Pancreas (tissue), 10 donors: ENCODE measurements at regions not wholly inside any gene's neighbourhood (a gene's known extent, or its start where the extent isn't known, plus 50 kb on each side); places are given as distances from the start of the nearest gene placed in this dataset.

Source experiments
- ATAC-seq, 4 donors: fragments of 200-7000 bp; cut with Tn5 transposase; one replicate each; pipeline versions ENCODE4 v1.8.0 to v1.9.1; 2020; ENCODE audit warnings: mild to moderate bottlenecking in 4 of 4, moderate library complexity in 4 of 4
- DNase-seq, 6 donors: peaks; one replicate each; pipeline ENCODE4 v3.0.0-alpha.2; 2020
- FAIRE-seq: peaks from 2 replicates; lab custom pipeline; 2012; peaks lifted over from hg19 to GRCh38; lab: Jason Lieb, UNC
- H3K27ac ChIP-seq, 4 donors: fragments of 200-600 bp; sonication (generic); 1 replicate in 3 of 4; 2 replicates in 1 of 4; pipeline versions ENCODE4 v1.5.0 to v1.8.0; 2020
- H3K27me3 ChIP-seq, 4 donors: fragments of 200-600 bp; one replicate each; pipeline ENCODE4 v1.8.0; 2021
- H3K36me3 ChIP-seq, 3 donors: fragments of 200-600 bp; sonication (generic) in 1 of 3; one replicate each; pipeline versions ENCODE4 v1.5.0 to v1.8.0; 2020 to 2021
- H3K4me1 ChIP-seq, 3 donors: fragments of 200-600 bp; one replicate each; pipeline ENCODE4 v1.8.0; 2021
- H3K4me3 ChIP-seq, 4 donors: fragments of 200-600 bp; sonication (generic) in 2 of 4; one replicate each; pipeline versions ENCODE4 v1.5.0 to v1.8.0; 2020 to 2021
- H3K9me3 ChIP-seq, 4 donors: fragments of 200-600 bp; one replicate each; pipeline ENCODE4 v1.8.0; 2021
- WGBS, 2 donors: extraction: QIAGEN DNeasy Blood & Tissue Kit; methylation state at CpG; one replicate each; pipeline ENCODE4 v1.1.7; 2013; 5-methylcytosine and 5-hydroxymethylcytosine counted together
- intact Hi-C, 3 donors: fragments of 100-400 bp; cut with DNase I; formaldehyde crosslinking; loops; one replicate each; pipeline versions ENCODE4 v1.11.1 to v1.14.2; 2022
- TF ChIP-seq, protein P1 (sequence below), 4 donors: fragments of 200-600 bp; sonication (generic) in 3 of 4; IDR thresholded peaks; one replicate each; pipeline versions ENCODE4 v1.5.0 to v1.8.0; 2021; ENCODE audit warnings: antibody characterized with exemption in 4 of 4
- donor health status: healthy with polysubstance abuse.
- donor health status: DM: no; HTN: no; CAD: no; lungs with moderate emphysema.
- donor health status: DM: no; HTN: no; CAD: no.
- donor health status: control.
- donor health status: control.
- donor health status: Bipolar disorder and iron deficiency.
- donor health status: DM: yes; HTN: yes; CAD: no.
- donor health status: DM: no; HTN: no; CAD: no.
- donor health status: DM: no; HTN: no; CAD: no.
- donor health status: DM: yes; HTN: yes; CAD: no.

DNA sequence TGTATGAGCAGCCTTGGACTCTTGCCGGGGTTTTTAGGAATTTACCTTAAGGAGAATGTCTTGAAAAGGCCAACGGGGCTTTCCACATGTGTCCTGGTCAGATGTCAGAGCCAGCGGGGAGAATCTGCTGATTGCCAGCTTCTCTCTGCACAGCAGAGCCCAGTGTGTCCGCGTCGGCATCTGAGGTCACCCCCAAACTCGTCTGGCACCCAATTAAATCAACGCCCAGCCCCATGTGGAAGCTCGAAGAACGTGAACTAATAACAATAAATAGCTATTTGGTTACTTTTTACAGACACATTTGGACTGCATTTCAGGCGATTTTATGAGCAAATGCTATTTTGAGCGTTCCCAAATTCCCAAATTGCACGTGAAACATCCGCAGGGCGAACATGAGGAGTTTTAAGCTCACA is 303.5 kb downstream of the FOXL1 start:
- no peaks in the 10 kb centered on the region for H3K9me3 ChIP-seq
- H3K4me1 ChIP-seq, result no peaks in the 10 kb centered on the region
- DNase-seq, result peak in 1 of 6 donors; percentile 14
- no peak overlapping the region for H3K27ac ChIP-seq
- intact Hi-C loops, result no loop called here
- WGBS, 2 donors, result 59 to 69% methylated on average over 15 of the region's 15 CpGs
- ATAC-seq, result no peak
- TF ChIP-seq, protein P1, sequence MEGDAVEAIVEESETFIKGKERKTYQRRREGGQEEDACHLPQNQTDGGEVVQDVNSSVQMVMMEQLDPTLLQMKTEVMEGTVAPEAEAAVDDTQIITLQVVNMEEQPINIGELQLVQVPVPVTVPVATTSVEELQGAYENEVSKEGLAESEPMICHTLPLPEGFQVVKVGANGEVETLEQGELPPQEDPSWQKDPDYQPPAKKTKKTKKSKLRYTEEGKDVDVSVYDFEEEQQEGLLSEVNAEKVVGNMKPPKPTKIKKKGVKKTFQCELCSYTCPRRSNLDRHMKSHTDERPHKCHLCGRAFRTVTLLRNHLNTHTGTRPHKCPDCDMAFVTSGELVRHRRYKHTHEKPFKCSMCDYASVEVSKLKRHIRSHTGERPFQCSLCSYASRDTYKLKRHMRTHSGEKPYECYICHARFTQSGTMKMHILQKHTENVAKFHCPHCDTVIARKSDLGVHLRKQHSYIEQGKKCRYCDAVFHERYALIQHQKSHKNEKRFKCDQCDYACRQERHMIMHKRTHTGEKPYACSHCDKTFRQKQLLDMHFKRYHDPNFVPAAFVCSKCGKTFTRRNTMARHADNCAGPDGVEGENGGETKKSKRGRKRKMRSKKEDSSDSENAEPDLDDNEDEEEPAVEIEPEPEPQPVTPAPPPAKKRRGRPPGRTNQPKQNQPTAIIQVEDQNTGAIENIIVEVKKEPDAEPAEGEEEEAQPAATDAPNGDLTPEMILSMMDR (IDR thresholded peaks at IDR 0.05), result no peak
- peaks cover 0 to 7% (median 0%) of the 10 kb centered on the region in 4 donors for H3K27me3 ChIP-seq
- no peaks in the 10 kb centered on the region for H3K36me3 ChIP-seq
- no peak overlapping the region for H3K4me3 ChIP-seq
- FAIRE-seq, result no peak

DNA sequence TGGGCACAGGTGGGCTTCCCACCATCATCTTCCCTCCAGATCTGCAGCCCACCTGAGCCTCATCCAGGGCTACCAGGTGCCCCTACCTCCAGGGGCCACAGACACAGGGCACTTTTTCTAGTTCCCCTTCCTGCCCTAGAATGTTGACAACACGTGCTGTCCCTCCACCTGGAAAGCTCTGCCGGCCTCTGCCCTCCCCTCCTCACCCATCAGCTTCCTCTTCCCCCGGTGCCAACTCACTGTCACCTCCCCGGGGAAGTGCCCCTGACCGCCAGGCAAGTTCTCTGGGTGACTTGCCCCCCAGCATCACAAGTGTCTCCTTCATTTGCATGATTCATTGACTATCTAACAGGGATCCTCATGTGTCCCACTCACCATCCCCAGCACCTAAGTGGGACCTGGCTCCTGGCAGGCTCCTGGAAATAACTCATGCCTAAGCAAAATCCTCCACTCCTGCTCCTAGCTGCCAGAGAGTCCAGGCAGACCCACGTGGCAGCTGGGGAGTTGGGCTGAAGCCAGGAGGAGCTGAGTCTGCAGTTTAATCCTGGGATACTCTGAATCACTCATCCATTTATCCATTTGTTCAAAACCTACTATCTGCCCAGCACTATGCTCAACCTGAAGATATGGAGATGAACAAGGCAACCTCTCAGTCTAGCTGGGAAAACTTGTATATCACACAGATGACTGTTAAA is 304.4 kb downstream of the FOXL1 start:
- Histone ChIP-seq H3K27ac (no peak overlapping the region), H3K4me1 (no peaks in the 10 kb centered on the region), H3K27me3 (peaks cover 0 to 7% (median 0%) of the 10 kb centered on the region in 4 donors), H3K9me3 (no peaks in the 10 kb centered on the region), H3K4me3 (no peak overlapping the region), H3K36me3 (no peaks in the 10 kb centered on the region)
- intact Hi-C loops, result no loop called here
- WGBS, 2 donors, result 38 to 39% methylated on average over 6 of the region's 6 CpGs
- DNase-seq (peak in 1 of 6 donors; percentile 44), ATAC-seq (no peak), FAIRE-seq (no peak)
- TF ChIP-seq, protein P1 (IDR thresholded peaks at IDR 0.05), result no peak

DNA sequence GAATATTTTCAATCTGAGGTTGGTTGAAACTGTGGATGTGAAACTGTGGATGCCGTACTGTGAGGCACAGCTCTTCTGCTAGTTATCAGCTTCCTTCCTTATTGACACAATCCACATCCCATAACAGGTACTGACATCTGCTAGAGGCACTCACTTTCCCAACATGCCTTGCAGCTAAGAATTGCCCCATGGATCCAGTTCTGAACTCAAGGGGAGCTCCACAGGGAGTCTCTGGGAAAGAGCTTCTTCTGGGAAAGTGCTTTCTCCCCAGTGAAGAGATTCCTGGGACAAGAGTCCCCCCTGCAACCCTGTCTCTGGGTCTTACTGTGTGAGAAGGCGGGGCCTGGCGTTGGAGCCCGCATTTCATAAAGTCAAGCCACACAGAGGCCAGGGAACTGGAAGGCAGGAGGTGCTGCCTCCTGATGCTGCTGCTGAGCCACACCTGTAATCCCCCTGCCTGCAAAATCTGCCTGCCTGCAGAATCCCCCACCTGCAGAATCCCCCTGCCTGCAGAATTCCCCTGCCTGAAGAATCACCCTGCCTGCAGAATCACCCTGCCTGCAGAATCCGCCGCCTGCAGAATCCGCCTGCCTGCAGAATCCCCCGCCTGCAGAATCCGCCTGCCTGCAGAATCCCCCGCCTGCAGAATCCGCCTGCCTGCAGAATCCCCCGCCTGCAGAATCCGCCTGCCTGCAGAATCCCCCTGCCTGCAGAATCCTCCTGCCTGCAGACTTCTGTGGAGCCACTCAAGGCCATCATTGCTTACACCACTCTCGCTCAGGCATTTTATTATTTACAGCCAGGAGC is 305.4 kb downstream of the FOXL1 start:
- DNase-seq (peak in 1 of 6 donors; percentile 15), FAIRE-seq (no peak)
- WGBS, 2 donors, result 36 to 60% methylated on average over 14 of the region's 14 CpGs

DNA sequence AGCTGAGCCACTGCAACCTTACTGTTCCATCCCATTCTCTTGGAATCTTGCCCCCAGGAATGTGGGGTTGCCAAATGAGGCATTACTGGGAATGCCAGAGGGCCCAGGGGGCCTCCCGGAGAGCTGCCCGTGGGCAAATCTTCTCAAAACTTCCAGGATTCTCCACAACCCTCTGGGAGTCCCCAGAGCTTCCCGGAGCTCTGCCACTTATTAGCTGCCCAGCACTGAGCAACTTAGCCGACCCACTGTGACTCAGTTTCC is 306.0 kb downstream of the FOXL1 start:
- WGBS, 2 donors, result 40 to 47% methylated on average over 4 of the region's 4 CpGs

More for the DNA sequence above, 305.4 kb downstream of the FOXL1 start:
- H3K27ac ChIP-seq, result no peak overlapping the region
- H3K4me1 ChIP-seq, result no peaks in the 10 kb centered on the region
- no peaks in the 10 kb centered on the region for H3K27me3 ChIP-seq
- TF ChIP-seq, protein P1 (IDR thresholded peaks at IDR 0.05), result no peak
- ATAC-seq, result no peak
- no peak overlapping the region for H3K4me3 ChIP-seq
- intact Hi-C loops, result no loop called here
- no peaks in the 10 kb centered on the region for H3K9me3 ChIP-seq
- no peaks in the 10 kb centered on the region for H3K36me3 ChIP-seq

More for the DNA sequence above, 306.0 kb downstream of the FOXL1 start:
- no peaks in the 10 kb centered on the region for H3K27me3 ChIP-seq
- no peak overlapping the region for H3K27ac ChIP-seq
- H3K4me1 ChIP-seq, result no peaks in the 10 kb centered on the region
- H3K9me3 ChIP-seq, result no peaks in the 10 kb centered on the region
- H3K4me3 ChIP-seq, result no peak overlapping the region
- no peak for DNase-seq
- H3K36me3 ChIP-seq, result no peaks in the 10 kb centered on the region
- no peak for FAIRE-seq
- intact Hi-C loops, result no loop called here
- ATAC-seq, result no peak
- TF ChIP-seq, protein P1 (IDR thresholded peaks at IDR 0.05), result no peak
